GM10248 (cell line): ENCODE measurements at regions not wholly inside any gene's neighbourhood (a gene's known extent, or its start where the extent isn't known, plus 50 kb on each side); places are given as distances from the start of the nearest gene placed in this dataset.

ENCODE experiments used
- CTCF ChIA-PET: fragments of 300-600 bp; sonication (Branson Sonifier 250); formaldehyde crosslinking; extraction: SDS; loops from one replicate; lab custom pipeline; 2021; ENCODE audit warnings: antibody characterized with exemption; lab: Yijun Ruan, JAX
- POLR2A ChIA-PET: fragments of 350-650 bp; sonication (Branson Sonifier 250); formaldehyde crosslinking; extraction: SDS; loops from one replicate; lab custom pipeline; 2020; ENCODE audit warnings: antibody characterized with exemption; lab: Yijun Ruan, JAX
- DNase-seq: peaks from one replicate; pipeline ENCODE4 v3.0.0; 2012; ENCODE audit errors: extremely low spot score
- TF ChIP-seq, protein P1 (sequence below): IDR thresholded peaks from 2 replicates; pipeline ENCODE4 v1.5.1; 2012; ENCODE audit warnings: mild to moderate bottlenecking, low read depth; ENCODE audit errors: extremely low read depth, missing control alignments, control extremely low read depth

DNA sequence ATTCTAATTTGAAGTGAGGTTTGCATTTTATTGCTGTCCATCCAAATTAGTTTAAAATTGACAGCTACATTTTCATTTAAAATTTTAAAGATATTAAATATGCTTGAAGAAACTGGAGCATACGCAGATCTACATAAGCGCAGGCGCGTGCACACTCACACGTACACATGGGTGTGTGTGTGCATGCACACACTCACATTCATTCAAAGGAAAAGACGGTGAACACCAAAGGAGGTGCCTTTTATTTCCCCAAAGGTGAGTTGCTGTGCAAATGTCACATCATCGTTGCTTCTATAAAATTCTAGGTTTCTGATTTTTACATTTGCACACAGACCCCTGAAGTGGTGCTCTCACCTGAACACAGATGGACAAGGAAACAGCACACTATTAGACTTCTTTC is 194.2 kb downstream of the GRB14 start:
- POLR2A ChIA-PET: no interaction called here
- CTCF ChIA-PET: interaction anchor here (1.1 kb wide), 1 partner anchor 36 kb away, joined by 3 read pairs; no protein-coding TSS in a partner anchor
- TF ChIP-seq, protein P1, sequence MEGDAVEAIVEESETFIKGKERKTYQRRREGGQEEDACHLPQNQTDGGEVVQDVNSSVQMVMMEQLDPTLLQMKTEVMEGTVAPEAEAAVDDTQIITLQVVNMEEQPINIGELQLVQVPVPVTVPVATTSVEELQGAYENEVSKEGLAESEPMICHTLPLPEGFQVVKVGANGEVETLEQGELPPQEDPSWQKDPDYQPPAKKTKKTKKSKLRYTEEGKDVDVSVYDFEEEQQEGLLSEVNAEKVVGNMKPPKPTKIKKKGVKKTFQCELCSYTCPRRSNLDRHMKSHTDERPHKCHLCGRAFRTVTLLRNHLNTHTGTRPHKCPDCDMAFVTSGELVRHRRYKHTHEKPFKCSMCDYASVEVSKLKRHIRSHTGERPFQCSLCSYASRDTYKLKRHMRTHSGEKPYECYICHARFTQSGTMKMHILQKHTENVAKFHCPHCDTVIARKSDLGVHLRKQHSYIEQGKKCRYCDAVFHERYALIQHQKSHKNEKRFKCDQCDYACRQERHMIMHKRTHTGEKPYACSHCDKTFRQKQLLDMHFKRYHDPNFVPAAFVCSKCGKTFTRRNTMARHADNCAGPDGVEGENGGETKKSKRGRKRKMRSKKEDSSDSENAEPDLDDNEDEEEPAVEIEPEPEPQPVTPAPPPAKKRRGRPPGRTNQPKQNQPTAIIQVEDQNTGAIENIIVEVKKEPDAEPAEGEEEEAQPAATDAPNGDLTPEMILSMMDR: no peak
- DNase-seq: no peak

DNA sequence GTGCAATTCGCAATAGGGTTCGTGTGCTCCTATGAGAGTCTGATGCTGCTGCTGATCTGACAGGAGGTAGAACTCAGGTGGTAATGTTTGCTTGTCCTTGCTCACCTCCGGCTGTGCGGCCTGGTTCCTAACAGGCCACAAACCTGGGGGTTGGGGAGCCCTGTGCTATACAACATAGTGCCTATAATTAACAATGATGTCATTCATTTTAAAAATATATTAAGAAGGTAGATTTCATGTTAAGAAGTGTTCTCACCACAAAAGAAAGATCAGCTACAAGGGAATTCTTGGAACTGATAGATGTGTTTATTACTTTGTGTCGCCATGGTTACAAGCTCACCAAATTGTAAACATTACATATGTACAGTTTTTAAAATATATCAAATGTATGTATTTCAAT is 200.5 kb downstream of the GRB14 start:
- ChIA-PET CTCF (interaction anchor here (1.1 kb wide), 3 partner anchors 9 to 12 kb away, joined by 3 to 4 read pairs (median 3); no protein-coding TSS in a partner anchor), POLR2A (no interaction called here)
- TF ChIP-seq, protein P1: no peak
- no peak for DNase-seq

- TF ChIP-seq, protein P1: no peak
- POLR2A ChIA-PET: no interaction called here
- DNase-seq: no peak
- CTCF ChIA-PET: no interaction called here
Observed at GRCh38 chr2:164412831-164413230, 208.5 kb downstream of the GRB14 start.

DNA sequence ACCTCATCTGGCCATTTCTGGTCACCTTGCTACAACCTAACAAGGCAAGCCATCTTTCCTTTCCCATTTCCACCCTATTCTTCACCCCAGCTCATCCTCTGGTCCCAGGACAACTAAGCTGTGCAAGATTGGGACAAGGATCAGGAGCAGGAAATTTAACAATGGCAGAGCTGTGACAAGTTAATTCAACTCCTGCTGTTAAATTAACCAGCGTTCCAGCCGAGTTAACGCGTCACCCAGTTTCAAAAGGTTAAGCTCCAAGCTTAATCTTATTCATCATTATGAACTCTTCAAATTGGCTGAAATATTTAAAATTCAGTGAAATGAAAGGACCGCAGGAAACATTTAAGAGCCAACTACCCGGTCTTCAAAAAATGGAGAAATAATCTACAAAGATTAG is 231.9 kb downstream of the GRB14 start:
- POLR2A ChIA-PET: no interaction called here
- TF ChIP-seq, protein P1: no peak

GRCh38 chr2:164388511-164388910 is 232.8 kb downstream of the GRB14 start:
- ChIA-PET CTCF (interaction anchor here (1.0 kb wide), 1 partner anchor 9 kb away, joined by 4 read pairs; no protein-coding TSS in a partner anchor), POLR2A (interaction anchor here (0.8 kb wide), 1 partner anchor 9 kb away, joined by 4 read pairs; no protein-coding TSS in a partner anchor)
- no peak for DNase-seq
- TF ChIP-seq, protein P1: no peak

More for the DNA sequence above, 231.9 kb downstream of the GRB14 start:
- CTCF ChIA-PET: interaction anchor here (1.5 kb wide), 1 partner anchor 8 kb away, joined by 4 read pairs; no protein-coding TSS in a partner anchor
- no peak for DNase-seq

DNA sequence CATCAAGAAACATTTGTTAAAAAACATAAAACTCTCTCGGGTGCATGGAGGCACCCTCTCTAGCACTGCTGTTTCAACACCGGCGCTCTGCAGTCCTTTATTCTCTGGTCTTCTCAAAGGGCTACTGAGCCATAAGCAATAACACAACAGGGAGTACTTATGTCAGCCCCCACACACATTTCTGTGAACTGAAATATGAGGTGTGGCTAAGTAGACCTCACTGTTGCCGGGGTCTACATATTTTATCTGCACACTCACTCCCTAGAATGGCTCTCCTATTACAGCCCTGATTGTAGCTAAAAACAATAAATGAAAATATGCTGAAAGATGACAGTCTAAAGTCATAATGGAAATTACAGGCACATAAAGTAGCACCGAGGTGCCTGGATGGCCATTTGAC is 235.1 kb downstream of the GRB14 start:
- TF ChIP-seq, protein P1: no peak
- ChIA-PET POLR2A (no interaction called here), CTCF (interaction anchor here (1.7 kb wide), 1 partner anchor 19 kb away, joined by 4 read pairs; no protein-coding TSS in a partner anchor)
- no peak for DNase-seq
